ENCODE measurements at regions not wholly inside any gene's neighbourhood (a gene's known extent, or its start where the extent isn't known, plus 50 kb on each side); places are given as distances from the start of the nearest gene placed in this dataset.

GRCh38 chr3:99013777-99014315 is 112.4 kb upstream of the DCBLD2 start:
- no peak overlapping the region for H4K91ac ChIP-seq (ENCODE audit: insufficient read length, low read depth, low read length)
- H2AK5ac ChIP-seq (ENCODE audit: insufficient read length, low read length): no peak overlapping the region
- Mint-ChIP-seq H3K36me3 (ENCODE audit: insufficient read depth in 1 of 3, low read depth in 3 of 3) (no peaks in the 10 kb centered on the region), H3K27me3 (ENCODE audit: low read depth) (no peaks in the 10 kb centered on the region; the same call in none of the 2 replicates), H3K4me1 (no peaks in the 10 kb centered on the region), H3K9me3 (peaks cover 0 to 3% of the 10 kb centered on the region in 2 experiments; a peak in 2 of 5 replicates), H3K4me3 (no peak overlapping the region), H3K27ac (no peak overlapping the region)
- H3K18ac ChIP-seq (ENCODE audit: insufficient read length, low read depth, low read length): no peak overlapping the region
- no peaks in the 10 kb centered on the region for H3K27me3 ChIP-seq (ENCODE audit: insufficient read depth, low read length)
- no peaks in the 10 kb centered on the region for H3K4me1 ChIP-seq (ENCODE audit: insufficient read depth, low read length)
- H3K4ac ChIP-seq (ENCODE audit: low read depth, low read length): no peak overlapping the region
- no peak overlapping the region for H3K9ac ChIP-seq (ENCODE audit: extremely low read depth, insufficient read length, low read length)
- DNase-seq: no peak
- H3K27ac ChIP-seq (ENCODE audit: insufficient read length, low read depth, low read length): no peak overlapping the region
- H2AFZ ChIP-seq (ENCODE audit: low read length): no peak overlapping the region
- H3K79me1 ChIP-seq (ENCODE audit: insufficient read depth, low read depth, low read length, poor library complexity, severe bottlenecking): no peaks in the 10 kb centered on the region
- no peaks in the 10 kb centered on the region for H3K9me3 ChIP-seq (ENCODE audit: control insufficient read depth, low read depth, low read length)
- no peak for TF ChIP-seq CTCF (conservative IDR thresholded peaks at IDR 0.05)
- no peak overlapping the region for H2BK15ac ChIP-seq (ENCODE audit: low read depth, low read length)
- H3T11ph ChIP-seq (ENCODE audit: low read length): no peak overlapping the region
- H2BK12ac ChIP-seq (ENCODE audit: insufficient read length, low read depth, low read length): no peak overlapping the region
- no peaks in the 10 kb centered on the region for H3K23me2 ChIP-seq (ENCODE audit: insufficient read length, low read depth, low read length, poor library complexity, severe bottlenecking)
- no peak overlapping the region for H3K4me2 ChIP-seq (ENCODE audit: insufficient read depth, insufficient read length, low read length)
- no peak overlapping the region for H3K56ac ChIP-seq (ENCODE audit: insufficient read length, low read depth, low read length)
- H3K79me2 ChIP-seq (ENCODE audit: insufficient read depth, low read length): no peaks in the 10 kb centered on the region
- H4K20me1 ChIP-seq (ENCODE audit: control insufficient read depth, insufficient read depth, insufficient read length): no peaks in the 10 kb centered on the region
- H2BK20ac ChIP-seq (ENCODE audit: low read depth, low read length, poor library complexity, severe bottlenecking): no peak overlapping the region
- no peak overlapping the region for H2BK5ac ChIP-seq (ENCODE audit: insufficient read length, low read length)
- no peak overlapping the region for H3K14ac ChIP-seq (ENCODE audit: insufficient read depth, low read length)
- no peak overlapping the region for H4K8ac ChIP-seq (replicated peaks; ENCODE audit: insufficient read length, low read depth, low read length)
- no peak overlapping the region for H2BK120ac ChIP-seq (ENCODE audit: low read depth, low read length, poor library complexity, severe bottlenecking)
- no peak overlapping the region for H4K5ac ChIP-seq (ENCODE audit: insufficient read length, low read depth, low read length)
- H3K23ac ChIP-seq (ENCODE audit: insufficient read length, low read depth, low read length): no peak overlapping the region
- WGBS (ENCODE audit: extremely low coverage, insufficient read length, low lambda C conversion rate): no CpG with 5 or more reads among the region's 3 CpGs
